SK-N-SH (cell line): ENCODE measurements at regions not wholly inside any gene's neighbourhood (a gene's known extent, or its start where the extent isn't known, plus 50 kb on each side); places are given as distances from the start of the nearest gene placed in this dataset.

Source experiments
- JUND ChIP-seq: IDR thresholded peaks from 2 replicates; pipeline ENCODE4 v1.4.0; 2012
- TEAD4 ChIP-seq: IDR thresholded peaks from 2 replicates; pipeline ENCODE4 v1.4.0; 2012; ENCODE audit warnings: mild to moderate bottlenecking, borderline replicate concordance; ENCODE audit not compliant: insufficient read depth
- TF ChIP-seq, protein P1 (sequence below): fragments of 200-600 bp; sonication (generic); IDR thresholded peaks from 2 replicates; pipeline ENCODE4 v1.6.1; 2017; ENCODE audit warnings: antibody characterized with exemption, mild to moderate bottlenecking, moderate library complexity

DNA sequence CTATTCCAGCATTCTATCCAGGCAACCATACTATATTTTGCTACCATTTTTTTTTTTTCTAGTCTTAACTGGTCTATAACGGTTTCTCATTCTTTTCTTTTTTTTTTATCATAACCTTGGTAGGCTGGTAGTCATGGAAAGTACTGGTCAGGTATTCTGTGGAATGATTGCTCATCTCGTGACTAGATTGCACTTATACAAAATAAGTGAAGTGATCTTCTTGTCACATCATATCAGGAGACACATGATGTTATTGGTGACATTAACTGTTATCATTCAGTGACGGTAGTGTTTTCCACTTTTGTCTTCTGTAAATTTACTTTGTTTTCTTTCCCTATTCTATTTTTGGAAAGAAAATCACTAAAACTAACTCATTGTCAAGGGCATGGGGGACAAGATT lies 239.3 kb upstream of the SLITRK6 start:
- TF ChIP-seq, protein P1, sequence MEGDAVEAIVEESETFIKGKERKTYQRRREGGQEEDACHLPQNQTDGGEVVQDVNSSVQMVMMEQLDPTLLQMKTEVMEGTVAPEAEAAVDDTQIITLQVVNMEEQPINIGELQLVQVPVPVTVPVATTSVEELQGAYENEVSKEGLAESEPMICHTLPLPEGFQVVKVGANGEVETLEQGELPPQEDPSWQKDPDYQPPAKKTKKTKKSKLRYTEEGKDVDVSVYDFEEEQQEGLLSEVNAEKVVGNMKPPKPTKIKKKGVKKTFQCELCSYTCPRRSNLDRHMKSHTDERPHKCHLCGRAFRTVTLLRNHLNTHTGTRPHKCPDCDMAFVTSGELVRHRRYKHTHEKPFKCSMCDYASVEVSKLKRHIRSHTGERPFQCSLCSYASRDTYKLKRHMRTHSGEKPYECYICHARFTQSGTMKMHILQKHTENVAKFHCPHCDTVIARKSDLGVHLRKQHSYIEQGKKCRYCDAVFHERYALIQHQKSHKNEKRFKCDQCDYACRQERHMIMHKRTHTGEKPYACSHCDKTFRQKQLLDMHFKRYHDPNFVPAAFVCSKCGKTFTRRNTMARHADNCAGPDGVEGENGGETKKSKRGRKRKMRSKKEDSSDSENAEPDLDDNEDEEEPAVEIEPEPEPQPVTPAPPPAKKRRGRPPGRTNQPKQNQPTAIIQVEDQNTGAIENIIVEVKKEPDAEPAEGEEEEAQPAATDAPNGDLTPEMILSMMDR = no peak
- TF ChIP-seq TEAD4 = no peak
- no peak for TF ChIP-seq JUND
